OCI-LY3 (cell line): ENCODE measurements at regions not wholly inside any gene's neighbourhood (a gene's known extent, or its start where the extent isn't known, plus 50 kb on each side); places are given as distances from the start of the nearest gene placed in this dataset.

Source experiments
- H2AFZ ChIP-seq: fragments of 200-600, 300-600 bp; shearing (Covaris generic); 2 replicates; pipeline ENCODE4 v1.6.0; 2014; ENCODE audit warnings: antibody characterized with exemption, low read depth, low read length
- H3K27ac ChIP-seq: fragments of 200-600, 300-600 bp; sonication (generic); 2 replicates; pipeline ENCODE4 v1.5.1; 2014; ENCODE audit warnings: mild to moderate bottlenecking, low read length, moderate library complexity, mixed read lengths
- H3K27me3 ChIP-seq: fragments of 200-600, 300-600 bp; sonication (generic); 2 replicates; pipeline ENCODE4 v1.6.1; 2014; ENCODE audit warnings: low read depth, low read length, mixed read lengths
- H3K36me3 ChIP-seq: fragments of 200-600, 300-600 bp; sonication (generic); replicated peaks from 2 replicates; pipeline ENCODE3; 2014; ENCODE audit warnings: low read depth, low read length, mixed read lengths
- H3K4me1 ChIP-seq: fragments of 300-600, 200-600 bp; sonication (generic); 2 replicates; pipeline ENCODE4 v1.6.1; 2014; ENCODE audit warnings: low read length, mixed read lengths
- H3K4me2 ChIP-seq: fragments of 200-600, 300-600 bp; sonication (generic); 2 replicates; pipeline ENCODE4 v1.6.1; 2014; ENCODE audit warnings: low read length, mixed read lengths
- H3K4me3 ChIP-seq: fragments of 300-600, 200-600 bp; sonication (generic); 2 replicates; pipeline ENCODE4 v1.5.1; 2014; ENCODE audit warnings: antibody characterized with exemption, mild to moderate bottlenecking, low read length, moderate library complexity
- H3K79me2 ChIP-seq: fragments of 300-600, 200-600 bp; shearing (Covaris generic); 2 replicates; pipeline ENCODE4 v1.6.1; 2014; ENCODE audit warnings: mild to moderate bottlenecking, low read length, mixed read lengths
- H3K9ac ChIP-seq: fragments of 300-600, 200-600 bp; shearing (Covaris generic); 2 replicates; pipeline ENCODE4 v1.6.0; 2014; ENCODE audit warnings: mild to moderate bottlenecking, low read length, moderate library complexity
- H3K9me3 ChIP-seq: fragments of 200-600, 300-600 bp; shearing (Covaris generic); 2 replicates; pipeline ENCODE4 v1.6.1; 2014; ENCODE audit warnings: low read length, mixed read lengths; ENCODE audit not compliant: insufficient read depth
- H4K20me1 ChIP-seq: fragments of 200-600, 300-600 bp; sonication (generic); 2 replicates; pipeline ENCODE4 v1.6.1; 2016; ENCODE audit warnings: low read length, mixed read lengths; ENCODE audit not compliant: insufficient read depth
- EZH2phosphoT487 ChIP-seq: fragments of 200-600 bp; shearing (Covaris generic); IDR thresholded peaks from 2 replicates; pipeline ENCODE4 v1.6.1; 2018; ENCODE audit warnings: antibody characterized with exemption, mixed run types, low read depth
- TF ChIP-seq, protein P1 (sequence below): fragments of 200-600, 300-600 bp; sonication (generic); IDR thresholded peaks from 2 replicates; pipeline ENCODE4 v1.5.1; 2014; ENCODE audit warnings: antibody characterized with exemption, low read length, low read depth

DNA sequence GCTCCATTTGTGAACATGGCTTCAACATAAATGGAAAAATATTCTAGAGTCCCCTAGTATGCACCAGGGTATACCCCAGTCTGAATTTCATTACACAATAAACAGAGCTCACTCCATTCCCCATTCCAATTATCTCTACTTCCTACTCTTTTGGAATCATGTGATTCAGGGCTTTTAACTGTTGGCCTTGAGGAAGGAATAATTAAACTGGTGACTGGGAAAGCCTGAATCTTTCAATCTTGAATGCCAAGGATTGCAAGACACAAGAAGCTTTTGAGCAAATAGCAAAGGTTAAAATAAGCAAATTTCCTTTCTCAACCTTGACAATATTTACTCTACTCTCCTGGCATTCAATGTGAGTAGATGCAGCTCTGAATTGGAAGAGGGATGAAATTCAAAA, 77.5 kb upstream of the INPP4B start:
- no peak overlapping the region for H3K4me2 ChIP-seq
- H4K20me1 ChIP-seq, result no peaks in the 10 kb centered on the region
- H3K9ac ChIP-seq, result no peak overlapping the region
- H3K79me2 ChIP-seq, result no peaks in the 10 kb centered on the region
- TF ChIP-seq, protein P1, sequence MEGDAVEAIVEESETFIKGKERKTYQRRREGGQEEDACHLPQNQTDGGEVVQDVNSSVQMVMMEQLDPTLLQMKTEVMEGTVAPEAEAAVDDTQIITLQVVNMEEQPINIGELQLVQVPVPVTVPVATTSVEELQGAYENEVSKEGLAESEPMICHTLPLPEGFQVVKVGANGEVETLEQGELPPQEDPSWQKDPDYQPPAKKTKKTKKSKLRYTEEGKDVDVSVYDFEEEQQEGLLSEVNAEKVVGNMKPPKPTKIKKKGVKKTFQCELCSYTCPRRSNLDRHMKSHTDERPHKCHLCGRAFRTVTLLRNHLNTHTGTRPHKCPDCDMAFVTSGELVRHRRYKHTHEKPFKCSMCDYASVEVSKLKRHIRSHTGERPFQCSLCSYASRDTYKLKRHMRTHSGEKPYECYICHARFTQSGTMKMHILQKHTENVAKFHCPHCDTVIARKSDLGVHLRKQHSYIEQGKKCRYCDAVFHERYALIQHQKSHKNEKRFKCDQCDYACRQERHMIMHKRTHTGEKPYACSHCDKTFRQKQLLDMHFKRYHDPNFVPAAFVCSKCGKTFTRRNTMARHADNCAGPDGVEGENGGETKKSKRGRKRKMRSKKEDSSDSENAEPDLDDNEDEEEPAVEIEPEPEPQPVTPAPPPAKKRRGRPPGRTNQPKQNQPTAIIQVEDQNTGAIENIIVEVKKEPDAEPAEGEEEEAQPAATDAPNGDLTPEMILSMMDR, result no peak
- TF ChIP-seq EZH2phosphoT487, result no peak
- H3K4me1 ChIP-seq, result no peaks in the 10 kb centered on the region
- no peaks in the 10 kb centered on the region for H3K27me3 ChIP-seq
- H3K4me3 ChIP-seq, result no peak overlapping the region
- H3K9me3 ChIP-seq, result no peaks in the 10 kb centered on the region
- H3K27ac ChIP-seq, result no peak overlapping the region
- H2AFZ ChIP-seq, result no peak overlapping the region
- H3K36me3 ChIP-seq, result no peaks in the 10 kb centered on the region

DNA sequence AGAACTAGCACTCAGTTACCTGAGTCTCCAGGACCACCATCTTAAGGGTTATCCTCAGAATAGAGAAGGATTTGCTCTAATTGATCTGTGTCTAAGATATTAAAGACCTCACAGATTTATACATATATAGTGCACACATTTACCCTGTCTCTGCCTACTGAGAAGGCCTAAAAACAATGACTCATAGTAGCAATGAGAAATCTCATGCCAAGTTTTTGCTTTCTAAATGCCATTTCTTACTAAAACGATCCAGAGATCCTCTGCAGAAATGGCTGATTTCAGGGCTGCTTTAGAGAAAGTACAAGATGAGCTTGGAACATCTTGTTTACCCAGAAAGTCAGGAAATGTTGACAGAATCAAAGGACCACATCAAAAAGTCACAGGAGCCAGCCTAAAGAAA, 79.1 kb upstream of the INPP4B start:
- Histone ChIP-seq H3K4me3 (no peak overlapping the region), H3K9me3 (no peaks in the 10 kb centered on the region), H2AFZ (no peak overlapping the region), H3K79me2 (no peaks in the 10 kb centered on the region), H3K27ac (no peak overlapping the region), H3K36me3 (no peaks in the 10 kb centered on the region), H4K20me1 (no peaks in the 10 kb centered on the region), H3K4me2 (no peak overlapping the region), H3K4me1 (no peaks in the 10 kb centered on the region), H3K9ac (no peak overlapping the region), H3K27me3 (no peaks in the 10 kb centered on the region)
- TF ChIP-seq, protein P1, result no peak
- no peak for TF ChIP-seq EZH2phosphoT487

DNA sequence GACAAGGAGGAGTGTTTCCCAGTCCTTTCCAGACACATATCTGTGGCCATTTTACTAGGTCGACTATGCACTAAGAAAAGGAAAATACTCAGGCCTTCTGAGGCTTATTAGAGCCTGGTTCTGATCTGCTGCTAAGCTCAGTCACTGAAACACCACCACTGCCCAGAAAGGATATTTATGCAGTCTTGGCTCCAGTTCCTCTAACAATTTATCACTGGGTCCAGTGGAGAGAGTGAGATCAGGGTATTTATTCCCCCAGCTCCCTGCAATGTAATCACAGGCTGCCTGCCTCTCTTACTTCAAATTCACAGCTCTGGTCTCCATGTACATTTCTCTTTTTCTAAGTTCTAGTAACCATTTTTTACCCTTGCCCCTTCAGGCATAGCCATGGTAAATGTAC, 81.6 kb upstream of the INPP4B start:
- H3K4me1 ChIP-seq, result no peaks in the 10 kb centered on the region
- H3K4me3 ChIP-seq, result no peak overlapping the region
- no peaks in the 10 kb centered on the region for H4K20me1 ChIP-seq
- no peak overlapping the region for H3K4me2 ChIP-seq
- TF ChIP-seq EZH2phosphoT487, result no peak
- TF ChIP-seq, protein P1, result no peak
- no peaks in the 10 kb centered on the region for H3K27me3 ChIP-seq
- no peaks in the 10 kb centered on the region for H3K79me2 ChIP-seq
- H3K9ac ChIP-seq, result no peak overlapping the region
- H2AFZ ChIP-seq, result no peak overlapping the region
- H3K36me3 ChIP-seq, result no peaks in the 10 kb centered on the region
- H3K9me3 ChIP-seq, result no peaks in the 10 kb centered on the region
- no peak overlapping the region for H3K27ac ChIP-seq

DNA sequence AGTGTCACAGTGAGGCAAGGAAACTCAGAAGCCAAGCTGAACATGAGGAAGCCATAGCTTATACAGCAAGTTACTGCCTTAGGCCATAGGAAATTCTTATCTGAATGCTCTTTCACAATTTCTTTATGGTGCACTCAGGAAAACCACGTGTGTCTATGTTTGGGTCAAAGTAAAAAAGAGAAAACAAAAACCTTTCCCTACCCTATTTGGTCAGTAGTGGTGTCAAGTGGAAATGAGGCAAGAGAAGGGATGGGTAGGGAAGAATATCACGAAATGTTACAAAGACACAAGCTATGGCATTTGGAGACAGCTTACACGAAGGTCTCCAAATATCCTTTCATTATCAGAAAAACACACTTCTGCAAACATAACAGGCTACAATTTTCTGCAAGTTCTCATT, 83.4 kb upstream of the INPP4B start:
- no peaks in the 10 kb centered on the region for H3K27me3 ChIP-seq
- H3K4me2 ChIP-seq, result no peak overlapping the region
- H3K36me3 ChIP-seq, result no peaks in the 10 kb centered on the region
- no peak overlapping the region for H3K4me3 ChIP-seq
- H3K79me2 ChIP-seq, result no peaks in the 10 kb centered on the region
- no peak for TF ChIP-seq EZH2phosphoT487
- TF ChIP-seq, protein P1, result no peak
- no peak overlapping the region for H3K9ac ChIP-seq
- H2AFZ ChIP-seq, result no peak overlapping the region
- H3K27ac ChIP-seq, result no peak overlapping the region
- H4K20me1 ChIP-seq, result no peaks in the 10 kb centered on the region
- H3K4me1 ChIP-seq, result no peaks in the 10 kb centered on the region
- H3K9me3 ChIP-seq, result no peaks in the 10 kb centered on the region
